ENCODE measurements at regions not wholly inside any gene's neighbourhood (a gene's known extent, or its start where the extent isn't known, plus 50 kb on each side); places are given as distances from the start of the nearest gene placed in this dataset.

DNA sequence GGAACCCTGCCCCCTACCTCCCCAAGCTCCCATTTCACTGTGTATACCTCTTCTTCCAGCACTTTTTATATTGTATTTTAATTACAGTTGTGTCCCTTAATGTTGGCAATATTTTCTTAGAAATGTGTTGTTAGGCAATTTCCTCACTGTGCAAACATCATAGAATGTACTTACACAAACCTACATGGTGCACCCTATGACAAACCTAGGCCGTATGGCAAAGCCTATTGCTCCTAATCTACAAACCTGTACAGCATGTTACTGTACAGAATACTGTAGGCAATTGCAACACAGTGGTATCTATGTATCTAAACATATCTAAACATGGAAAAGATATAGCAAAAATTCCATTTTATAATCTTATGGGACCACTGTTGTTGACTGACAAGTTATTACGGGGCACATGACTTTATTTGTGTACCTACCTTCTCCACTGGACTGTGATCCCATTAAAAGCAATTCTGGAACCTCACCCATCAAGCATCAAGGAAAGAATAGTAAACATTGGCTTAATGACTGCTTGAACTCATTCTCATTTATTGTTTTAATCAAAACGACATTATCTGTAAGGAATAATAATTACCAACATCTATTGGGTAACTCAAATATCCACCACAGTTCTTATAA lies 1641.5 kb upstream of the ZEB2 start:
- DNase-seq = no peak

DNA sequence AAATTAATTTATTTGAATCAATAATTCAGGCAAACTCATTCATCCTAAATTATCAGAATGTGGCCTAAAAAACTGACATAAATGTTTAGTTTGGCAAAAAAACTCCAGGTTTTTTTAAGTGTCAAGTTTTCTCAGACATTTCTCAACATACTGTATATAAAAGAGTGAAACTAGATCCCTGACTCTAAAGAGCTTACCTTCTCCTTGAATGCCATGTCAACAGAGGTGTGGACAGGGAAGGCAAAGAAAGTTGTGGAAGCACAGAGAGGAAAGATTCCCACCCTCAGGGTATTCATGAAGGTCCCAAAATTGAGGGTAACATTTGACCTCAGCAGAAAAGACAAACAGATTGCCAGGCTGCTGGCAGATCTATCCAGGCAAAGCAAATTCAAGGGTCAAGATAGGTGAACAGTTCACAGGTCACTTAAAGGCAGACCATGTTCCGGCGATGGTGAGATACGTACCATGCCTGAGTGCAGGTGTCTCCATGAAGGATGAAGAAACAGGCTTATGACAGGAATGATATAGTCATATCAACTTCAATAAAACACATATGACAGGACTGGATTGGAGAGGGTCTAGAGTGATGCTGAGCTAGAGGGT lies 1638.3 kb upstream of the ZEB2 start:
- DNase-seq = no peak

DNA sequence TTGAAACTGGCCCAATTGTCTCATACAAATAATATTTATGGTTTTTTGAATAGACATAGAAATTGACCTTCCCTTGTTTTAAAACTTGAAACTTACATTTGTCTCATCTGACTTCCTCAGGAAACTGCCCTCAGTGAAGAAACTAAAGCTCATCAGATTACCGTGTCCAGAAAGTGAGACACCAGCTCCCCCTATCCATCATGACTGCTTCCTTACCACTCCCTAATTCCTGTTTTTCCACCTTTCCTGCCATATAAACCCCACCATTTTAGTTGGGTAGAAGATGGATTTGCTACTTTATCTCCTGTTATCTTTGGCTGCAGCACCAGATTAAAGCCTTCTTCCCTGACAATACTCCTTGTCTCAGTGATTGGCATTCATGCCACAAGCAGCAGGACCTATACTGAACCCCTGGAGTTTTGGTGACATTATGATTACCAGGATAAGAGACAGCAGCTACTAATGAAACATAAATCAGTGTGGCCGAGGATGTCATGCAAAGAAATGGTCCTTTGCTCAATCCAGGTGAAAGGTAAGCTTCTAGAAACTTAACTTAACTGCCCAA lies 1627.6 kb upstream of the ZEB2 start:
- no peak for DNase-seq

DNA sequence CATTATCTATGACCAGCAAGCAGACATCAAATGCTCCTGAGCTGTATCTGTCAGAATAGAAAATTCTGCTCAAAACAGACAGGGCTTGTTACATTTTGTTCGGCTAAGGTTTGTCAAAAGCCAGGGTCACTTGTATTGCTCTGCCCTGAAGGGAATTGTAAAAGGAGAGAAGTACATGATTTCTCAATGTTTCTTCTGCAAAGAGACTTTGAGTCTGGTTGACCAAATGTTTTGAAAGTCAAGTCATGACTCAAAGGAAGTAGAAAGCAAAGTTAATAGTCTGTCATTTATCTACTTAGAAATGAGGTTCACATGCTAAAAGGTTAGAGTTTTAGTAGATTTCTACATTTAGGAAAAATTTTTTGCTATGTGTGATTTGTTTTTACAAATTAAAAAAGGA lies 1624.1 kb upstream of the ZEB2 start:
- no peak for DNase-seq

DNA sequence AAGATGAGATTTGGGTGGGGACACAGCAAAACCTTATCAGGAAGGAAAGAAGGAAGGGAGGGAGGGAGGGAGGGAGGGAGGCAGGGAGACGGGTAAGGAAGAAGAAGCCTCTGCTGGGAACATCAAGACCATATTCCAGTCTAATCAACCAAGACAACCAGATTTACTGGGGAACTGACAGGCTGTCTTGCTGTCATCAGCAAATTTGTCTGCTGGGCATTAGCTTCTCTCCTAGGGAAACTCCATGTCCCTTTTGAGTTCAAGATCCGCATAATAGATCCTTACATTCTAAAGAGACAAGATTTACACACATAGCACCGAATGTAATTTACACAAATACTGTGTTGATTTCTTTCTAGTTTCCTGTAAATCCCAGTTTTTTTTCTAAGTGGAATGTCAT lies 1618.9 kb upstream of the ZEB2 start:
- DNase-seq = no peak

DNA sequence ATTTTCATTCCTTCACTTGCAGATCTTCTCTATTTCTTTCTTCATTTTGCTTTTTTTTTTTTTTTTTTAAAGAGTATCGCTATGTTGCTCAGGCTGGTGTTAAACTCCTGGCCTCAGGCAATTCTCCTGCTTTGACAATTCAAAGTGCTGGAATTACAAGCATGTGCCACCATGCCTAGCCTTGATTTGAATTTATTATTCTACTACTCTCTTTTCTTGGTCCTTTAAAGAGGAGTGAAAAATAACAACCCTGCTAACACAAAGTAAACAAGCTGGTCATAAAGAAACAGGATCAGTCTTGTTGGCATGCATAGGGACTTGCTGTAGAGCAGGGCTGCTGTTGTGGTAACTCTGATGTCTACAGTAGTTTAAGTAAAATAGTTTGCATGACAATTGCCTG lies 1615.3 kb upstream of the ZEB2 start:
- no peak for DNase-seq

DNA sequence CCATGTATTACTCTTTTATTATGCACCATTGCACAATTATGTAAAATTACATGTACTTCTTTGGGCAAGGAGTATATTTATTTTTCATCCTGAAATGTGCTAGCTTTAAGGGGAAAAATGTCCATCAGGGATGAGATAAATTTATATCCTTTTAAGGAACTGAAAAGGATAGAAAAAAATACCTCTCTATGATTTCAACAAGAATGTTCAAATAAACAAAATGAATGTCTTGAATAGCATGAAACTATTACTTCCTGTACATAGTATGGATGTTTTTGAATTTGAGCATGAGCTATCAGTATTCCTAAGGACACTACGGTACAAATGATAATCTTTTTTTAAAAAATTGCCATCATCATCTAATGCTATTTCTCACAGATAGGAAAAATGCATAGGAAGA lies 1611.9 kb upstream of the ZEB2 start:
- DNase-seq = no peak

DNA sequence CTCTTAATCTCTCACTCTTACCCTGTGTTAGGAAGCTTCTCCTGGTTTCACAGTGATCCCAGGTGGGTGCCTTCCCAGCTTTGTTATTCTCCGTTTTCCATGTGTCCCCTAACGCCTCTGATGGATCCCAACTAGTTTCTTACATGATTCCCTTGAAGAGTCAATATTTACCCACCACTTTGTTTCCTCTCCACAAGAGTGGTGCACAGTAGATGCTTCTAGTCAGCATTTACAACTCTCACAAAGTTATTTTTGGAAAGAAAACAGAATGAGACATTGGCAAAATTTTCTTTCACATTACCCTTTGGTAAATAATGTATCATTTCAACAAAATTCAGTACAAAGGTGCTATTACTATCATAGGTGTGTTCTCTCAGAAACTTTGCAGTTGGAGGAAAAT lies 1611.1 kb upstream of the ZEB2 start:
- DNase-seq = no peak

DNA sequence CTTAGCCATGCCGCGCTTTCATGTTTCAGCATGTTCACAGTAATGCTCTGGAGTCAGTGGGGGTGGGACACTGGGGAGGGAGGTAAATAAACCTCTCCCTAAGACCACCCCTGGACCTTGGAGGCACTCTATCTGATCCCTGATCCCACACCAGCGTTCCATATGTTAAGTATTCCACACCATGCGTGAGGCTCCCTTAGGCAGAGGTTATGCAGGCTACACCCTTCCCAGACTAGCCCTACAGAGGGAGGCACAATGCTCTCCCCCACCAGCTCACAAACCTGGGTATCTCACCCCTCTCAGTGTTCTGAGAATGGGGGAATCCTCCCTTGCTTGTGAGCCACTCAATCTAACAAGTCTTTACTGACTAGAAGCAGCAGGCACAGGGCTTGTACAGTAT lies 1610.4 kb upstream of the ZEB2 start:
- no peak for DNase-seq

DNA sequence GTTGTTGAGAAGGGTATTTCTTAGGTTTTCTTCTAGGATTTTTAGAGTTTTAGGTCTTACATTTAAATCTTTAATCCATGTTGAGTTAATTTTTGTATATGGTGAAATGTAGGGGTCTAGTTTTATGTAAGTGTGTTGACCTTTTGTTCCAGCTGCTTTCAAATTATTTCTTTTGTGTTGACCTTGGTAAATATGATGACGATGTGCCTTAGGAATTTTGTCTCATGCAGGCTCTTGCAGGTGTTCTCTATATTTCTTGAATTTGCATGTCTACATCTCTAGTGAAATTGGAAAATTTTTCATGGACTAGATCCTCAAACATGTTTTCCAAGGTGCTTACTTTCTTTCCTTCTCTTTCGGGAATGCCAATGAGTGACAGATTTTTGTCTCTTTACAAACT lies 1609.3 kb upstream of the ZEB2 start:
- no peak for DNase-seq

DNA sequence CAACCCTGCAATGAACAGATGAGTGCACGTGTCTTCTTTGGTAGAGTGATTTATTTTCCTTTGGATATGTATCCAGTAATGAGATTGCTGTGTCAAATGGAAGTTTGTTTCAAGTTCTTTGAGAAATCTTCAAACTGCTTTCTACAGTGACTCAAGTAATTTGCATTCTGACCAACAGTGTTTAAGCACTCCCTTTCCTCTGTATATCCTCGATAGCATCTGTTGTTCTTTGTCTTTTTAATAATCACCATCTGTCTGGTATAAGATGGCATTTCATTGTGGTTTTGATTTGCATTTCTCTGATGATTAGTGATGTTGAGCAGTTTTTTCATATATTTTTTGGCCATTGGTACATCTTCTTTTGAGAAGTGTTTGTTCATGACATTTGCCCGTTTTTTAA lies 1608.3 kb upstream of the ZEB2 start:
- no peak for DNase-seq

DNA sequence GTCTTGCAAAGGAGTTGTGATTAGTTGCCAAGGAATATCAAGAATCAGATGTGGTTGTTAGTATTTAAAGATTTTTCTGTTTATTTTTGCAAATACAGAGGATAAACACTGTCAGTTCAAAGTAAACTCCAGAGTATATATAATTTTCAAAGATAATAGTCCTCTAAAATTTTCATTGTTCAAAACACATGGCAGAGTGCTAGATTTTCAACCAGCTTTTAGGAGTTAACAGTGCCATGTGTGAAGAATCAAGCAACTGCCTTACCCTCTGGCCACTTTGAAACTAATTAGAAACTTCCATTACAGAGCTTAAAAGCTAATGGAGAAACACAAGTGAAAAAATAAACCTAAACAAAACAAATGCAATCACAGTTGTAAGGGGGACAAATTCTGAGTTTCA lies 1605.6 kb upstream of the ZEB2 start:
- DNase-seq = no peak

DNA sequence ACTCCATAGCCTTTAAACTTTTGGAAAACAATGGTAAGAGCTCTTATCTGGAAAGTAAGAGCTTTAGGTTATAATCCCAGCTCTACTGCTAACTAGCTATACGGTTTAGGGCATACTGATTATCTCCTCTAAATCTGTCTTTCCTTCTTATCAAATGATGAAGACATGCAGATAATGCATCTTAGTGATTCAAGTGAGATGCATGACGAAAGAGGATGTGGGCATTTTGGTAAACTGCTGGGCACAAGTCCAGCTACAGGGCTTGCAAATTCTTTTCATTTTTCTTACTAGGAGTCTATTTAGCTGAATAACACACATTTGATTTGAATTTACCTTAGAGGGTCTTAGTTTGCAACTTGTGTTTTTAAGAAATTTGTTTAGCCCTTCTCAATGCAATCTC lies 1604.8 kb upstream of the ZEB2 start:
- no peak for DNase-seq

DNA sequence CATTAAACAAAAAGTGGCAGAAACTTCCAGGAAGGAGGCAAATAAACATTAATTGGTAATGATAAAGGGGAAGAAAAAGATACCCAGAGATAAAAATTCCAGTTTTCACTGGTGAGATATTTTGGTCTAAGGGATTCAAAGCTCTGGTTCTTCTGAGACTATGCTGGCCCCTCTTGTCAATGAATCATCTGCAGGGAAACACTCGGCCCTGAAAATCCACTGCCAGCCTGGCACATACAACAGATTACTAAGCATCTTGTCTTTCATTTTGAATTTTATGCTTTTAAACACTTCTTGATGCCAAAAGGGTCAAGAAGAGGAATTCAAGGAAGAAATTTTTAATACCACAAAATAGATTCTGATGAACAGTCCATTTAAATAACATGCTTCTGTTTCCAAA lies 1603.8 kb upstream of the ZEB2 start:
- no peak for DNase-seq

DNA sequence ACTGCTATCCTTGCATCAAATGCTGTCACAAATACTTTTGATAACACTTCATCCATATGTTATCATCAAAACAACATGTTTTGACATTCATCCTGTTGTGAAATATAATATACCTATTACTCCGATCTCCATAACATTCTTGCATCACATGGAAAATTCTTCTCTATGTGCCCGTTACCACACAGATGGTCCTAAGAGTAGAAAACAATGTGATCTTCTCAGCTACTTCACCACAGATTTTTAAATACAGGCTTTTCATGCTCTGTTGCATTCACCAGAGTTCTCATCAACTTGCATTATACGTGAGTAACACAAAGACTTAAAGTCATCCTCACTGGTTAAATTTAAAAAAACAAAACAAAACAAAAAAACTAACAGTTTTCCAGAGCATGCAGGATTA lies 1603.3 kb upstream of the ZEB2 start:
- DNase-seq = no peak

DNA sequence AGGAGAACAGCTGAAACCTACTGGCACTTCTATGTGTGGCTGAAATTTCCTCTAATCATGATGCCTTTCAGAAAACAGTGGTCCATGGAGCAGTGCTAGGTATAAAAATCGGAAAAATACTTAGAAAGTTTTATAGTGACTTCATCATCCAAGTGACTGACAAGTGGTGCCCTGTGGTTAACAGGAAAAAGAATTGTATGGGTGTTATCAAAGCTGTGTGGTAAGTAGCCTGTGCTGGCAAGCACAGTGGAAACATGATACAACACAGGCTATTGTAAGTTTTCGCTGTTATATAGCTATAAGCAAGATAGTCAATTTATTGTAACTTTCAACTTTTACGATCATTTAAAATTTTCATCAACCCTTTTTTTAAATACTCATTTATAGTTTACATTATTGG lies 1599.7 kb upstream of the ZEB2 start:
- DNase-seq = no peak

DNA sequence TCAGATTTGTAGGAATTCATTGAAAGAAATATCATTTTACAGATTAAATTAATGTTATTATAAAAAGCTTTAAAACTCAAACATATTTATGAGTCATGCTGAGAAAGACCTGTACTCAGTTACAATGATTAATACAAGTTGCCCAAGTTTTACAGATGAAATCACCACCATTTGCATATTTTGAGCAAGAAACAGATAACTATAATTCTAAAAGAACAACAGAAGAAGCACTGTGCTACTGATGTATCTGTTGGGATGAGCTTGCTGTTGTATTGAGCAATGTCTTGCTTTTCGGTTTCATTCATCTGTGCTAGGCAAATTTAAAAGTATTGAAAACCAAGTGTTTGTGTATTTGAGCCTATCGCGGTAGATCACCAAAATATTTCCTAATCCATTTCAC lies 1589.1 kb upstream of the ZEB2 start:
- DNase-seq = no peak

DNA sequence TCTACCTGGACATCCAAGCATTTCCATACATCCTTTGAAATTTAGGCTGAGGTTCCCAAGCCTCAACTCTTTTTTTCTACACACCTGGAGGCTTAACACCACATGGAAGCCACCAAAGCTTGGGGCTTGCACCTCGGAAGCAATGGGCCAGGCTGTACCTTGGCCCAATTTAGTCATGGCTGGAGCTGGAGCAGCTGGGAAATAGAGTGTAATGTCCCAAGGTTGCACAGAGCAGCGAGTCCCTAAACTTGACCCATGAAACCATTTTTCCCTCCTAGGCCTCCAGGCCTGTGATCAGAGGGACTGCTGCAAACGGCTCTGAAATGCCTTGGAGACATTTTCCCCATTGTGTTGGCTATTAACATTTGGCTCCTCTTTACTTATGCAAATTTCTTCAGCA lies 1574.3 kb upstream of the ZEB2 start:
- DNase-seq = no peak

DNA sequence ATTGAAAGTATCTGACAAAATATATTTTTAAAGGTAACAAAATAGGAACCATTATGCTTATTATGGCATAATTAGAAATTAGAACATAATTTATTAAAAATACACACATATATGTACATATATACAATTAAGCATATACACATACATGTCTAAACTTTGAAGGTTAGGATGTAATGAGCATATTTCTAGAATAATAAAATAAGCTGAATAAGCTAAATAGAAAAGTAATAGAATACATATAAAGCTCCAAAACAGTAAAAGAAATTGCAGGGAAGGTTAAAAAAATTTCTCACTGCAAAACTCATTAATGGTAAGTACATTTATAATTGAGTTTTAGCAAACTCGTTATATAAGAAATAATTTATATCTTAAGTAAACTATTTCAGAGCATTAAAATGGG lies 1561.5 kb upstream of the ZEB2 start:
- no peak for DNase-seq

DNA sequence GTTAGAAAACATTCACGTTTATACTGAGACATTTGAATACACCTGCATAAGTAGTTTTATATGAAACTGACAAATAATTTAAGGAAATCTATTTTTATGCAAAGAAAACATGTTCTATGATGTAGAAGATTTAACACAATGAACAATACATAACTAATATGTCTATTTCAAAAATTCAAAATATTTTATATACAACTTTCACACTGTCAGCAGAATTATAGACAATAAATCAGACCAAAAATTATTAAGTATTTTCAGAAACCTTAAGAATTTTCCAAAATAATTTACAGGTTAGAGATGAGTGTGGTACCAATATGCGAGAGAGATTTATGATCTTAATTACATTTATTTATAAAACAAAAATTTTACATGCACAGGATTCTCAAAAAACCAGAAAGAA lies 1561.0 kb upstream of the ZEB2 start:
- no peak for DNase-seq

DNA sequence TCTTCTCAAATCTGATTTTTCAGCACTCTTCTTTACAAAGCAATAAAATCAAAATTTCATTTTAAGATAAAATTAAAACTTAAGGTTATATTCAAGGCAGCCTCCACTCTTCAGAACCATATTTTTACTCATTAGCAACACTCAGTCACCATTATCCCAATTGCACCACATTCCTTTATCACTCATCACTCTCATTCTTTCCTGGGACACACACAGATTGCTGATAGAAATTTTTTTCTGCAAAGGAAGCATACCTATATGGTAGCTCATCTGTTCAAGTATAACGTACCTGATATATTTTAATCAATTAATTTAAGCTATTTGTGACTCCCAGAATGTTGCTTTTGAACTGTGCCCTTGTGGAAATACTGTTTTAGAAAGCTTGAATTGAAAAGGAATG lies 1559.3 kb upstream of the ZEB2 start:
- DNase-seq = no peak

DNA sequence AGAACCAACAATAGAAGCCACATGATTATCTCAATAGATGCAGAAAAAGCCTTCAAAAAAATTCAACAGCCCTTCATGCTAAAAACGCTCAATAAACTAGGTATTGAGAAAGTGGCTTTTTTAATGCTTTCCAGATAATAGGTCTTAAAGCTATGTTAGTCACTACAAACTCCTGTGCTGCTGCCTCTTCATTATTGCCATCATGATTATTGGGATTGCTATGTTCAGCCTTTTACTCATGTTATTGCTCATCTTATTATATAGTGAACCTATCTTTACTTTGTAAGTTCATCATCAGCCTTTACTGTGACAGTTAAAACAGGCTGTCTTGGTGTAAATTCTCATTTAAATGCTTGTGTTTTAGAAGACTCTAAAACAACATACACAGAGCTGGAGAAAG lies 1557.2 kb upstream of the ZEB2 start:
- no peak for DNase-seq

DNA sequence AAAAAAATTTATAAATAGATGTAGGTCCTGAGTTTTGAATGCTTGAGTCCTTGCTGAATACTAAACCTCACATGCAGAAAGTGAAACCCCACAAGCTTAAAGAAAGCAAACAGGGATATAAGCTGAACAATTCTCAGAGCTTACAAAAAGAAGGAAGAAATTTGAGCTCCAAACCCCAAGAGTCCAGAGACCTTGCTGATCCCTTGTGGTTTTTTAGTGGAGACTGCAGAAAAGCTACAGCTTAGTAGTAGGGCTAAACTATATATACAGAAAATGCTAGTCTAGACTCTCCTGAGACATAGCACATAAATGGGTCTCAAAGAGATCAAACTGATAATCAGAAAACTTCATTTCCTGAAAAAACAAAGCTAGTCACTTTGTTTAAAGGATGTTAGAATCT lies 1548.1 kb upstream of the ZEB2 start:
- DNase-seq = no peak

DNA sequence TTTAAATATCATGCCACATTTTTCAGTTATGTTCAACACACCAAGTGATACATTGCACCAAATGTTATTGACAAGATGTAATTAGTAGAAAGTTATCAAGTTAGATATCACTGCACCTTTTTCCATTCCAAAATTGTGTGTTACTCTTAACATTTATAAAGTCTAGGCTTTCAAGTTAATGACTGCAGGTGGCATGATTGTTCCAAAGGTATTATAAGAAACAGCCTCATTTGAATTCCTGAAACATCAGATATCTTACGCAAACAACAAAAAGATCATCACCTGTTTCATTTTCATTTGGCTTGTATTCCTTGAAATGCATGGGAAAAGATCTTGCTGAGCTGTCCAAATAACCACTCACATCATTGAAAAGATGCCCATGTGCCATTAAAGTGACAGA lies 1528.2 kb upstream of the ZEB2 start:
- DNase-seq = peak; percentile 6

DNA sequence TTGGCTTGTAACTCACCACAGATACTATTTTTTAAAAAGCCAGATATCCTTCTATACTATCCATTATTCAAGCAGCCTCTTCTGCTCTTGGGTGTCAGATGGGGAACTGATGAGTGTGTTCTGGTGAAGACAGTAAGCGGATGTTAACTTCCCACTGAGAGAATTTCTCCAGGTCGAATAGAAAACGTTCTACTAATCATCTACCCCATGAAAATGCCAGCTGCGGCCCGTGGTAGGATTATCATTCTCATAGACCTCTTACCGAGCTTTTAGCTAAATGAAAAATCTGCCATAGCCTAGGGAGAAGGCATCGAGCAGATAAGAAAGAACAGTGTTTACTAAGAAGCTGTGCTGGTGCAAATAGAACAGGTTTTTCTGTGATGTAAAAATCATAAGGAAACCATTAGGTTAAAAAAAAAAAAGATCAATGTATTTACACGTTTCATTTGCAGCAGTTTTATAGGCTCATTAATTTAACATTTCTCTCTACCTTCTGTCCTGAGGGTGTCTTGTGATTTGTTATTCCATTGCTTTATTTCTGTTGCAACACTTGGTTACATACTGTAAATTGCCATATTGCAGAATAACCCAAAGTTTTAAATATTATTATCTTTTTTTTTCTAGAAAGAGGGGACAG lies 1521.5 kb upstream of the ZEB2 start:
- DNase-seq = peak; percentile 59

All from NCI-H146 (cell line).